HG02678 (cell line): ENCODE measurements at regions not wholly inside any gene's neighbourhood (a gene's known extent, or its start where the extent isn't known, plus 50 kb on each side); places are given as distances from the start of the nearest gene placed in this dataset.

ENCODE experiments used
- ATAC-seq: cut with Tn5 transposase; IDR thresholded peaks from one replicate; pipeline ENCODE4 v1.9.1; 2021; ENCODE audit warnings: mild to moderate bottlenecking, moderate library complexity; ENCODE audit not compliant: unreplicated experiment

GRCh38 chr20:22333885-22334545, 250.4 kb downstream of the FOXA2 start:
- ATAC-seq = peak; percentile 89

GRCh38 chr20:22324505-22324904, 259.9 kb downstream of the FOXA2 start:
- no peak for ATAC-seq

GRCh38 chr20:22322513-22322912, 261.9 kb downstream of the FOXA2 start:
- no peak for ATAC-seq

- no peak for ATAC-seq
Measured at GRCh38 chr20:22321191-22321590, 263.2 kb downstream of the FOXA2 start.

- no peak for ATAC-seq
Measured at GRCh38 chr20:22320245-22320915, 264.0 kb downstream of the FOXA2 start.

- ATAC-seq = no peak
Measured at GRCh38 chr20:22315771-22316170, 268.6 kb downstream of the FOXA2 start.

GRCh38 chr20:22315073-22315472, 269.3 kb downstream of the FOXA2 start:
- no peak for ATAC-seq

- ATAC-seq = no peak
Measured at GRCh38 chr20:22312744-22313346, 271.5 kb downstream of the FOXA2 start.

- no peak for ATAC-seq
Measured at GRCh38 chr20:22308934-22309333, 275.4 kb downstream of the FOXA2 start.

- ATAC-seq = no peak
Measured at GRCh38 chr20:22307409-22307808, 277.0 kb downstream of the FOXA2 start.

- ATAC-seq = no peak
Measured at GRCh38 chr20:22305381-22305780, 279.0 kb downstream of the FOXA2 start.

- ATAC-seq = no peak
Measured at GRCh38 chr20:22303523-22303922, 280.8 kb downstream of the FOXA2 start.

GRCh38 chr20:22302039-22302438, 282.3 kb downstream of the FOXA2 start:
- ATAC-seq = no peak

GRCh38 chr20:22293886-22294285, 290.5 kb downstream of the FOXA2 start:
- no peak for ATAC-seq

GRCh38 chr20:22289442-22289841, 294.9 kb downstream of the FOXA2 start:
- no peak for ATAC-seq

- no peak for ATAC-seq
Measured at GRCh38 chr20:22288957-22289356, 295.4 kb downstream of the FOXA2 start.

GRCh38 chr20:22288156-22288555, 296.2 kb downstream of the FOXA2 start:
- no peak for ATAC-seq

- ATAC-seq = no peak
Measured at GRCh38 chr20:22285555-22285954, 298.8 kb downstream of the FOXA2 start.

- no peak for ATAC-seq
Measured at GRCh38 chr20:22282696-22283095, 301.7 kb downstream of the FOXA2 start.

GRCh38 chr20:22274330-22274729, 310.0 kb downstream of the FOXA2 start:
- no peak for ATAC-seq

- ATAC-seq = no peak
Measured at GRCh38 chr20:22268675-22269074, 315.7 kb downstream of the FOXA2 start.

GRCh38 chr20:22264917-22265316, 319.5 kb downstream of the FOXA2 start:
- no peak for ATAC-seq
